Panc1 (cell line): ENCODE measurements at regions not wholly inside any gene's neighbourhood (a gene's known extent, or its start where the extent isn't known, plus 50 kb on each side); places are given as distances from the start of the nearest gene placed in this dataset.

Experiments used
- ATAC-seq: fragments of 200-7000 bp; cut with Tn5 transposase; 2 replicates; pipeline ENCODE4 v1.9.1; 2020; ENCODE audit warnings: mild to moderate bottlenecking, moderate library complexity
- BruUV-seq: library from RNA; stranded (reverse); fragments of 400-500 nt; replicated peaks from 2 replicates; lab custom pipeline; 2021; lab: Mats Ljungman, UMichigan
- CTCF ChIA-PET: fragments of 300-600 bp; sonication (Branson Sonifier 250); formaldehyde crosslinking; loops from one replicate; lab custom pipeline; 2022; ENCODE audit warnings: antibody characterized with exemption; lab: Charles Lee
- POLR2A ChIA-PET: fragments of 300-600 bp; sonication (Branson Sonifier 250); formaldehyde crosslinking; loops from one replicate; lab custom pipeline; 2022; ENCODE audit warnings: antibody characterized with exemption; lab: Charles Lee
- DNase-seq: peaks from one replicate; pipeline ENCODE4 v3.0.0-alpha.2; 2010; ENCODE audit warnings: low read depth, low spot score
- H3K27ac ChIP-seq: 2 replicates; pipeline ENCODE4 v1.5.1; 2011; ENCODE audit warnings: mild to moderate bottlenecking, low read length, inconsistent platforms
- H3K27me3 ChIP-seq: fragments of 200-500 bp; sonication (Bioruptor generic); 2 replicates; pipeline ENCODE4 v1.6.0; 2014; ENCODE audit warnings: low read length, inconsistent platforms; ENCODE audit not compliant: control insufficient read depth, insufficient read depth
- H3K36me3 ChIP-seq: fragments of 200-500 bp; sonication (Bioruptor generic); 2 replicates; pipeline ENCODE4 v1.5.1; 2014; ENCODE audit warnings: inconsistent platforms, mild to moderate bottlenecking, low read length, moderate library complexity; ENCODE audit not compliant: control insufficient read depth, insufficient read depth
- H3K4me1 ChIP-seq: 2 replicates; pipeline ENCODE4 v1.5.1; 2011; ENCODE audit warnings: inconsistent platforms, mild to moderate bottlenecking, low read length, moderate library complexity; ENCODE audit not compliant: control insufficient read depth, insufficient read depth
- H3K4me3 ChIP-seq, 2 experiments: 2 replicates each; pipeline ENCODE4 v1.5.1; 2011 to 2012; ENCODE audit warnings: low read depth in 2 of 2, low read length in 2 of 2, mild to moderate bottlenecking in 2 of 2, inconsistent platforms in 1 of 2, moderate library complexity in 1 of 2
- H3K9me3 ChIP-seq: fragments of 200-500 bp; sonication (Bioruptor generic); 2 replicates; pipeline ENCODE4 v1.5.1; 2014; ENCODE audit warnings: low read depth, mild to moderate bottlenecking, inconsistent platforms, low read length, moderate library complexity; ENCODE audit not compliant: control insufficient read depth, insufficient read depth
- CTCF ChIP-seq: fragments of 450-650 bp; IDR thresholded peaks from 2 replicates; pipeline ENCODE4 v1.5.1; 2017; ENCODE audit warnings: mild to moderate bottlenecking
- POLR2AphosphoS5 ChIP-seq: IDR thresholded peaks from 2 replicates; pipeline ENCODE4 v1.6.1; 2012; ENCODE audit warnings: mild to moderate bottlenecking, low read depth, low read length, moderate library complexity
- REST ChIP-seq, 2 experiments: IDR thresholded peaks; 2 replicates each; pipeline ENCODE4 v1.6.1; 2011 to 2012; ENCODE audit warnings: low read depth in 2 of 2, control low read depth in 1 of 2, low read length in 1 of 2, mild to moderate bottlenecking in 1 of 2, moderate library complexity in 1 of 2; ENCODE audit not compliant: insufficient read depth in 1 of 2
- SIN3A ChIP-seq: IDR thresholded peaks from 2 replicates; pipeline ENCODE4 v1.6.1; 2012; ENCODE audit warnings: low read depth, mild to moderate bottlenecking, low read length, moderate library complexity, borderline replicate concordance; ENCODE audit not compliant: insufficient read depth
- TCF7L2 ChIP-seq: IDR thresholded peaks from 2 replicates; pipeline ENCODE4 v1.6.1; 2011; ENCODE audit warnings: mild to moderate bottlenecking, low read depth, low read length, inconsistent platforms
- in situ Hi-C: cut with HindIII; loops from 2 replicates; pipeline ENCODE4 v1.10.0; 2016; ENCODE audit warnings: low sequenced_read_pairs, low pct_unique_long_range_greater_than_20kb
- intact Hi-C: fragments of 100-400 bp; cut with micrococcal nuclease; formaldehyde crosslinking; loops from one replicate; pipeline ENCODE4 v1.10.0; 2022; ENCODE audit not compliant: unreplicated experiment

GRCh38 chr2:234335661-234336228, 161.1 kb downstream of the ARL4C start:
- DNase-seq (no peak), ATAC-seq (peak; percentile 32; the same call in 1 of the 2 replicates)
- Histone ChIP-seq H3K4me3 (no peak overlapping the region), H3K27me3 (no peaks in the 10 kb centered on the region), H3K4me1 (peaks cover 16% of the 10 kb centered on the region), H3K36me3 (no peaks in the 10 kb centered on the region), H3K9me3 (no peaks in the 10 kb centered on the region), H3K27ac (peak overlapping the region; percentile 67)
- BruUV-seq = no TSS peak
- intact Hi-C loops = no loop called here
- in situ Hi-C loops = no loop called here
- ChIA-PET CTCF (interaction anchor here (0.6 kb wide), 1 partner anchor 27 kb away, joined by 3 read pairs; no protein-coding TSS in a partner anchor), POLR2A (no interaction called here)
- TF ChIP-seq TCF7L2 = no peak
- no peak for TF ChIP-seq POLR2AphosphoS5
- TF ChIP-seq CTCF = no peak
- peak; percentile 79 to 84 for TF ChIP-seq REST (IDR thresholded peaks at IDR 0.05; ENCODE audit: insufficient read depth in 1 of 2, low read depth in 2 of 2, low read length in 1 of 2)
- no peak for TF ChIP-seq SIN3A

- in situ Hi-C loops = no loop called here
- Histone ChIP-seq H3K4me3 (no peak overlapping the region), H3K27ac (peak overlapping the region; percentile 67), H3K36me3 (no peaks in the 10 kb centered on the region), H3K9me3 (no peaks in the 10 kb centered on the region), H3K4me1 (peaks cover 16% of the 10 kb centered on the region), H3K27me3 (no peaks in the 10 kb centered on the region)
- TF ChIP-seq TCF7L2 = no peak
- ChIA-PET POLR2A (no interaction called here), CTCF (no interaction called here)
- intact Hi-C loops = no loop called here
- BruUV-seq = no TSS peak
- no peak for DNase-seq
- no peak for ATAC-seq
These were observed 162.1 kb downstream of the ARL4C start for GRCh38 chr2:234334756-234335155.

- ChIA-PET CTCF (interaction anchor here (0.5 kb wide), 1 partner anchor 190 kb away, joined by 4 read pairs; no protein-coding TSS in a partner anchor), POLR2A (no interaction called here)
- no peaks in the 10 kb centered on the region for H3K36me3 ChIP-seq
- H3K4me3 ChIP-seq = no peak overlapping the region
- intact Hi-C loops (no loop called here), in situ Hi-C loops (no loop called here)
- no peaks in the 10 kb centered on the region for H3K27me3 ChIP-seq
- peaks cover 16% of the 10 kb centered on the region for H3K4me1 ChIP-seq
- no peak; the same call in 1 of the 2 replicates for ATAC-seq
- no peaks in the 10 kb centered on the region for H3K9me3 ChIP-seq
- peak overlapping the region; percentile 67 for H3K27ac ChIP-seq
- no TSS peak for BruUV-seq
- no peak for TF ChIP-seq SIN3A
- no peak for TF ChIP-seq TCF7L2
- TF ChIP-seq POLR2AphosphoS5 = no peak
- no peak for TF ChIP-seq REST (IDR thresholded peaks at IDR 0.05; ENCODE audit: insufficient read depth in 1 of 2, low read depth in 2 of 2, low read length in 1 of 2)
- TF ChIP-seq CTCF = no peak
- no peak for DNase-seq
These were observed 162.7 kb downstream of the ARL4C start for GRCh38 chr2:234334151-234334550.
